ENCODE measurements at regions not wholly inside any gene's neighbourhood (a gene's known extent, or its start where the extent isn't known, plus 50 kb on each side); places are given as distances from the start of the nearest gene placed in this dataset.

DNA sequence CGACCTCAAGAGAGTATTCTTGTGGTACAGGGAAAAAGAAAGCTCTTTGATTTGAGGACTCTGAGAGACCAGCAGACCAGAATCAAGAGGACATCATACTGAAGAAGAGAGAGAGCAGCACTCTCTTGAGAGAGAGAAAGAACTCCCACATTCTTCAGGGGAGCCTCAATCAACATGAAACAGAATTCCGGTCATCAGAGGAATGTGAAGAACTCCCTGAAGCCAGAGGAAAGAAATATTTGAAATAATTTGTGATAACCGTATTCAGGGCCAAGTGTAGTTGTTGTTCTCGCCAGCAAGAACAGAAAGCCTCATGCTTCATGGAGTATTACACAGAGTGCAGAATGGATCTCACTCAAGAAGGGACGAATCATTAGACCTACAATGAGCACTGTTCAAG, 363.8 kb upstream of the TMEM132C start:
- Mint-ChIP-seq H3K27ac (no peak overlapping the region), H3K9me3 (no peaks in the 10 kb centered on the region), H3K4me3 (no peak overlapping the region), H3K4me1 (no peaks in the 10 kb centered on the region), H3K36me3 (no peaks in the 10 kb centered on the region), H3K27me3 (ENCODE audit: insufficient read depth, low read depth) (no peaks in the 10 kb centered on the region)
- Histone ChIP-seq H3F3A (ENCODE audit: low read depth) (no peaks in the 10 kb centered on the region), H3K9me3 (ENCODE audit: low read depth) (no peaks in the 10 kb centered on the region), H3K4me1 (no peaks in the 10 kb centered on the region), H3K9ac (no peak overlapping the region), H3K36me3 (no peaks in the 10 kb centered on the region), H4K20me1 (ENCODE audit: low read depth) (no peaks in the 10 kb centered on the region), H3K79me2 (ENCODE audit: low read depth) (no peaks in the 10 kb centered on the region), H3K27ac (no peak overlapping the region), H2AFZ (replicated peaks) (peak overlapping the region; percentile 22), H3K4me3 (no peak overlapping the region), H3K4me2 (no peak overlapping the region), H3K27me3 (no peaks in the 10 kb centered on the region)
- no peak for DNase-seq (ENCODE audit: low spot score)
- TF ChIP-seq, protein P1, sequence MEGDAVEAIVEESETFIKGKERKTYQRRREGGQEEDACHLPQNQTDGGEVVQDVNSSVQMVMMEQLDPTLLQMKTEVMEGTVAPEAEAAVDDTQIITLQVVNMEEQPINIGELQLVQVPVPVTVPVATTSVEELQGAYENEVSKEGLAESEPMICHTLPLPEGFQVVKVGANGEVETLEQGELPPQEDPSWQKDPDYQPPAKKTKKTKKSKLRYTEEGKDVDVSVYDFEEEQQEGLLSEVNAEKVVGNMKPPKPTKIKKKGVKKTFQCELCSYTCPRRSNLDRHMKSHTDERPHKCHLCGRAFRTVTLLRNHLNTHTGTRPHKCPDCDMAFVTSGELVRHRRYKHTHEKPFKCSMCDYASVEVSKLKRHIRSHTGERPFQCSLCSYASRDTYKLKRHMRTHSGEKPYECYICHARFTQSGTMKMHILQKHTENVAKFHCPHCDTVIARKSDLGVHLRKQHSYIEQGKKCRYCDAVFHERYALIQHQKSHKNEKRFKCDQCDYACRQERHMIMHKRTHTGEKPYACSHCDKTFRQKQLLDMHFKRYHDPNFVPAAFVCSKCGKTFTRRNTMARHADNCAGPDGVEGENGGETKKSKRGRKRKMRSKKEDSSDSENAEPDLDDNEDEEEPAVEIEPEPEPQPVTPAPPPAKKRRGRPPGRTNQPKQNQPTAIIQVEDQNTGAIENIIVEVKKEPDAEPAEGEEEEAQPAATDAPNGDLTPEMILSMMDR (IDR thresholded peaks at IDR 0.05): no peak

DNA sequence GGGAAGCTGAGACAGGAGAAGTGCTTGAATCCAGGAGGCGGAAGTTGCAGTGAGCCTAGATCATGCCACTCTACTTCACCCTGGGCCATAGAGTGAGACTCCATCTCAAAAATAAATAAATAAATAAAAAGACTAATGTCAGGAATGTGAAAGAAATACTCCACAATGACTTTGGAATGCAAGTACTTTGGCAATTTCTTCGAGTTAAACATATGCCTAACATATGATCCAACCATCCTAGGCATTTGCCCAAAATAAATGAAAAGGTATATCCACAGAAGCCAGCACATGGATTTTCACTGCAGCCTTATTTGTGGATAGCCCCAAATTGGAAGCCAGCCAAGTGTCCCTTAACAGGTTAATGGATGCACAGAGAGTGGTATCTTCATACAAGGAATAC, 357.9 kb upstream of the TMEM132C start:
- no peak overlapping the region for H3K9ac ChIP-seq
- H4K20me1 ChIP-seq (ENCODE audit: low read depth): no peaks in the 10 kb centered on the region
- H3K27ac ChIP-seq: no peak overlapping the region
- Mint-ChIP-seq H3K27ac (no peak overlapping the region), H3K4me3 (no peak overlapping the region), H3K9me3 (no peaks in the 10 kb centered on the region), H3K4me1 (no peaks in the 10 kb centered on the region), H3K36me3 (no peaks in the 10 kb centered on the region), H3K27me3 (ENCODE audit: insufficient read depth, low read depth) (peaks cover 3% of the 10 kb centered on the region)
- H3K4me2 ChIP-seq: no peak overlapping the region
- DNase-seq (ENCODE audit: low spot score): no peak
- no peaks in the 10 kb centered on the region for H3K79me2 ChIP-seq (ENCODE audit: low read depth)
- H3K4me3 ChIP-seq: no peak overlapping the region
- H3K27me3 ChIP-seq: no peaks in the 10 kb centered on the region
- H2AFZ ChIP-seq (replicated peaks): no peak overlapping the region
- no peaks in the 10 kb centered on the region for H3K36me3 ChIP-seq
- H3K4me1 ChIP-seq: no peaks in the 10 kb centered on the region
- no peaks in the 10 kb centered on the region for H3K9me3 ChIP-seq (ENCODE audit: low read depth)
- H3F3A ChIP-seq (ENCODE audit: low read depth): no peaks in the 10 kb centered on the region
- TF ChIP-seq EZH2phosphoT487 (IDR thresholded peaks at IDR 0.05) (no peak), EZH2 (IDR thresholded peaks at IDR 0.05) (no peak)
- TF ChIP-seq, protein P1 (IDR thresholded peaks at IDR 0.05): no peak

- no peaks in the 10 kb centered on the region for H3K9me3 Mint-ChIP-seq
- Histone ChIP-seq H4K20me1 (ENCODE audit: low read depth) (no peaks in the 10 kb centered on the region), H3K9ac (no peak overlapping the region), H3K79me2 (ENCODE audit: low read depth) (no peaks in the 10 kb centered on the region), H3K4me2 (no peak overlapping the region), H3K36me3 (no peaks in the 10 kb centered on the region), H3K9me3 (ENCODE audit: low read depth) (no peaks in the 10 kb centered on the region), H3K27ac (no peak overlapping the region), H3K27me3 (no peaks in the 10 kb centered on the region), H3F3A (ENCODE audit: low read depth) (no peaks in the 10 kb centered on the region), H3K4me3 (no peak overlapping the region), H2AFZ (replicated peaks) (no peak overlapping the region), H3K4me1 (no peaks in the 10 kb centered on the region)
- peaks cover 3% of the 10 kb centered on the region for H3K27me3 Mint-ChIP-seq (ENCODE audit: insufficient read depth, low read depth)
- no peak overlapping the region for H3K4me3 Mint-ChIP-seq
- no peak overlapping the region for H3K27ac Mint-ChIP-seq
- no peaks in the 10 kb centered on the region for H3K36me3 Mint-ChIP-seq
- no peaks in the 10 kb centered on the region for H3K4me1 Mint-ChIP-seq
- TF ChIP-seq EZH2phosphoT487 (IDR thresholded peaks at IDR 0.05): no peak
- TF ChIP-seq, protein P1 (IDR thresholded peaks at IDR 0.05): no peak
- TF ChIP-seq EZH2 (IDR thresholded peaks at IDR 0.05): no peak
- DNase-seq (ENCODE audit: low spot score): no peak
Measured at GRCh38 chr12:127911291-127911690, 355.7 kb upstream of the TMEM132C start.
